ENCODE measurements at regions not wholly inside any gene's neighbourhood (a gene's known extent, or its start where the extent isn't known, plus 50 kb on each side); places are given as distances from the start of the nearest gene placed in this dataset.

- Histone ChIP-seq H3K9me3 (ENCODE audit: low read depth) (no peaks in the 10 kb centered on the region), H3K4me1 (ENCODE audit: low read depth) (no peaks in the 10 kb centered on the region), H3K36me3 (no peaks in the 10 kb centered on the region), H3K4me3 (no peak overlapping the region), H3K27ac (no peak overlapping the region), H3K27me3 (no peaks in the 10 kb centered on the region)
- no peak for TF ChIP-seq CTCF (IDR thresholded peaks at IDR 0.05; ENCODE audit: low read depth, low read length)
- no peak for DNase-seq (ENCODE audit: low read depth in 1 of 2, low spot score in 1 of 2)
Observed at GRCh38 chr5:105708442-105708841, 1962.3 kb downstream of the EFNA5 start.

DNA sequence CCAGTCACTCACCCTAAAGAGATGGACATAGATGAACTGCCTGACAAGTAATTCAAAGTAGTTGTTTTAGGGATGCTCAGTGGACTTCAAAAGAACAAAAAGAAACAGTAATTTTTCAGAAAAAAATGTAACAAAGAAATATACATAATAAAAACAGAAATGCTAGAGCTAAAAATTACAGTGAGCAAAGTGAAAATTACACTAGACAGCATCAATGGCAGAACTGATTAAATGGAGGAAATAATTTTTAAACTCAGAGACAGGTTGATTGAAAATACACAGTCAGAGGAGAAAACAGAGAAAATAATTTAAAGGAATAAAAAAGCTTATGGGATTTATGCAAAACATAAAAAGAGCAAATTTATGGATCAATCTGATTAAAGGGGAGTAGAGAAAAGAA is 1968.4 kb downstream of the EFNA5 start:
- H3K4me1 ChIP-seq (ENCODE audit: low read depth) = no peaks in the 10 kb centered on the region
- H3K27ac ChIP-seq = no peak overlapping the region
- DNase-seq (ENCODE audit: low read depth in 1 of 2, low spot score in 1 of 2) = no peak
- H3K27me3 ChIP-seq = no peaks in the 10 kb centered on the region
- TF ChIP-seq CTCF (IDR thresholded peaks at IDR 0.05; ENCODE audit: low read depth, low read length) = no peak
- no peaks in the 10 kb centered on the region for H3K9me3 ChIP-seq (ENCODE audit: low read depth)
- no peak overlapping the region for H3K4me3 ChIP-seq
- no peaks in the 10 kb centered on the region for H3K36me3 ChIP-seq

DNA sequence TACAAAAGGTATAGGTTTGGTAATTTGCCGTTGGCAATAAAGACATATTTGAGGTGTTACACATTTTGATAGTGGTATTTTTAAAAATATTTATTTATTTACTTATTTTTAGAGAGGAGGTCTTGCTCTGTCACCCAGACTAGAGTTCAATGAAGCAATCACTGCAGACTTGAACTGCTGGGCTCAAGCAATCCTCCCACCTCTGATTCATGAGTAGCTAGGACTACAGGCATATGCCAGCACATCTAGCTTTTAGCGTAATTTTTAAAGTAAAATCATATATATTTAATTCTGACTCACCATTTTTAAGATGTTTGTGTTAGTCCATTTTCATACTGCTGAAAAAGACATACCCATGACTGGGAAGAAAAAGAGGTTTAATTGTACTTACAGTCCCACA is 1974.3 kb downstream of the EFNA5 start:
- H3K27ac ChIP-seq = no peak overlapping the region
- H3K4me3 ChIP-seq = no peak overlapping the region
- no peaks in the 10 kb centered on the region for H3K27me3 ChIP-seq
- no peaks in the 10 kb centered on the region for H3K9me3 ChIP-seq (ENCODE audit: low read depth)
- no peak for DNase-seq (ENCODE audit: low read depth in 1 of 2, low spot score in 1 of 2)
- TF ChIP-seq CTCF (IDR thresholded peaks at IDR 0.05; ENCODE audit: low read depth, low read length) = no peak
- no peaks in the 10 kb centered on the region for H3K36me3 ChIP-seq
- no peaks in the 10 kb centered on the region for H3K4me1 ChIP-seq (ENCODE audit: low read depth)

DNA sequence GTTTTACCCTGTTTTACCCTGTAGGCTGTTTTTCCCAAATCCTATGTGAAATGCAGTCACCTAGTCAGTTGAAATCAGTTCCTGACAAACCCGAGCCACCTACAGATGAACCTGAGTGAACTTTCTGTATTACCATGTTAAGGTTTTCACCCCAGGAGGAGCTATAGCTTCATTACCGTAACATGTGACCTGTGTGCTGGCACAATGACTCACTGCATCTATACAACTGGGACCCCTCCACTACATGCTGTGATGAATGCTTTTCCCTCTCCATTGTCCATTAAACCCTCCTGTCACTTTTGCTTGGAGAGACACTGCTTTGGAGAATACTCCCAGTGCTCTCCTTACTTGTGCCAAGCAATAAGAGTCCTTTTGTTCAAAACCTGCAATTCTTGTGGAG is 1974.8 kb downstream of the EFNA5 start:
- Histone ChIP-seq H3K27me3 (no peaks in the 10 kb centered on the region), H3K9me3 (ENCODE audit: low read depth) (no peaks in the 10 kb centered on the region), H3K4me3 (no peak overlapping the region), H3K27ac (no peak overlapping the region), H3K4me1 (ENCODE audit: low read depth) (no peaks in the 10 kb centered on the region), H3K36me3 (no peaks in the 10 kb centered on the region)
- no peak for DNase-seq (ENCODE audit: low read depth in 1 of 2, low spot score in 1 of 2)
- no peak for TF ChIP-seq CTCF (IDR thresholded peaks at IDR 0.05; ENCODE audit: low read depth, low read length)

DNA sequence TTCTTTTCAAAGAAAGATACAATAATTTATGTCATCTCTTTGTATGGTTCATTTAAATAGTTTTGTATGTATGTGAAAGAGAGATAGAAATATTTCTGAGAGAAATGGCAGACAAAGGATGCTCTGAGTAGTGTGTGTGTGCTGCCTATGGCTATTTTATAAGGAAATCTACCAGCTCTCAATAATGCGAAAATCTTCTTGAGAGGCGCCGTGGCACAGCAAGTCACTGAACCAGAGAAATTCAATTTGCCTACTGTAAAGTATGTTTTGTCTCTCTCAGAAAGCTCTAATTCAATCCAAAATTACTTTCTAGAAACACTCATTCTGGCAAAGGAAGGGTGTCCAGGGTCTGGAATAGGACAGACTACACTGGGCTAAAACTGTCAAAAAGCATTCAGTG is 1981.1 kb downstream of the EFNA5 start:
- no peak overlapping the region for H3K27ac ChIP-seq
- no peaks in the 10 kb centered on the region for H3K9me3 ChIP-seq (ENCODE audit: low read depth)
- no peak overlapping the region for H3K4me3 ChIP-seq
- no peak for TF ChIP-seq CTCF (IDR thresholded peaks at IDR 0.05; ENCODE audit: low read depth, low read length)
- H3K27me3 ChIP-seq = no peaks in the 10 kb centered on the region
- no peaks in the 10 kb centered on the region for H3K4me1 ChIP-seq (ENCODE audit: low read depth)
- H3K36me3 ChIP-seq = no peaks in the 10 kb centered on the region
- no peak for DNase-seq (ENCODE audit: low read depth in 1 of 2, low spot score in 1 of 2)

DNA sequence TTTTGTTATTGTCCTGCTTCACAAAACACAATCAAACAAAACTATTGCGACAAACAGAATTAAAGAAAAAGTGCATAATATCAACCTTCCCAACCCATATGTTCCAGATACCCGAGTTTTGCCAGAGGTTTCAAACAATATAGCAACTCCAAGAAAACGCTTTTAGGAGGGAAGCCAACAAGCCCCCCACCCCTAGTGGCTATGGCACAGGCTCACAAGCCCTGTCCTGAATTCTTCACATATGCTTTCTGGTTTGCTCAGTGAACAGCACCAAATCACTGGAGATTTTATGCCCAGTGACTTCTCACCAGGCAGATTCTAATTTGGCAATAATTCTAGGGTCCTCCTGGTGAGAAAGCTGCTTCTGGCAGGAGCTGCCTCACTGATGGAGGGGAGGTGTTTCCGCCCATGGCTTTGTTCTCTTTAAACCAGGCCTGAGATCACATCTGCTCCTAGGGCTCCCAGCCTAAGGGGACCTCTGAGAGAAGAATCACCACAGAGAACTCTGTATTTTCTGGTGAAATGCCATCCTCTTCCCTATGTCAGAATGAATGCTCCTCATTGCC is 1982.4 kb downstream of the EFNA5 start:
- H3K27ac ChIP-seq = no peak overlapping the region
- no peak overlapping the region for H3K4me3 ChIP-seq

More for the DNA sequence above, 1982.4 kb downstream of the EFNA5 start:
- Histone ChIP-seq H3K4me1 (ENCODE audit: low read depth) (no peaks in the 10 kb centered on the region), H3K9me3 (ENCODE audit: low read depth) (no peaks in the 10 kb centered on the region), H3K36me3 (no peaks in the 10 kb centered on the region), H3K27me3 (no peaks in the 10 kb centered on the region)
- no peak for DNase-seq (ENCODE audit: low read depth in 1 of 2, low spot score in 1 of 2)
- TF ChIP-seq CTCF (IDR thresholded peaks at IDR 0.05; ENCODE audit: low read depth, low read length) = no peak
